ENCODE measurements at regions not wholly inside any gene's neighbourhood (a gene's known extent, or its start where the extent isn't known, plus 50 kb on each side); places are given as distances from the start of the nearest gene placed in this dataset.
"Not testable (repeated sequence)": the region's sequence is repeated elsewhere in the genome, so short reads cannot be mapped to it uniquely, and the experiment has no call there.

DNA sequence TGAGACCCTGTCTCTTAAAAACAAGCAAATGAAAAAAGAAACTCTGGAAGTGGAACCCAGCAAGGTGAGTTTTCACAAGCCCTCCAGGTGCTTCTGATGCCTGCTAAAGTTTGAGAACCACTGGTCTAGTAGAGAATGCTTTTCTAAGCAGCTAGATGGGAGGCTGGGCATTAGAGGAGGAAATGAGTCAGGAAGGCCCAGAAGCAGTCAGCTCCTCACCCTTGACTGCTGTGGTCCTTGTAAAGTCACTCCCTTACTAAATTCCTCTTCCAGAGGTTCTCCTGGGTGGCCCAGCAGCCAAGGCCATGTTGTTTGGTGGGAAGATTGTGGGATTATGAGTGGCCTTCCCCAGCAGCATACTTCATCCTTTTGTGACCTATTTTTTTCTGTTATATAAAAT is 52.0 kb upstream of the FYN start:
- TF ChIP-seq, protein P1, sequence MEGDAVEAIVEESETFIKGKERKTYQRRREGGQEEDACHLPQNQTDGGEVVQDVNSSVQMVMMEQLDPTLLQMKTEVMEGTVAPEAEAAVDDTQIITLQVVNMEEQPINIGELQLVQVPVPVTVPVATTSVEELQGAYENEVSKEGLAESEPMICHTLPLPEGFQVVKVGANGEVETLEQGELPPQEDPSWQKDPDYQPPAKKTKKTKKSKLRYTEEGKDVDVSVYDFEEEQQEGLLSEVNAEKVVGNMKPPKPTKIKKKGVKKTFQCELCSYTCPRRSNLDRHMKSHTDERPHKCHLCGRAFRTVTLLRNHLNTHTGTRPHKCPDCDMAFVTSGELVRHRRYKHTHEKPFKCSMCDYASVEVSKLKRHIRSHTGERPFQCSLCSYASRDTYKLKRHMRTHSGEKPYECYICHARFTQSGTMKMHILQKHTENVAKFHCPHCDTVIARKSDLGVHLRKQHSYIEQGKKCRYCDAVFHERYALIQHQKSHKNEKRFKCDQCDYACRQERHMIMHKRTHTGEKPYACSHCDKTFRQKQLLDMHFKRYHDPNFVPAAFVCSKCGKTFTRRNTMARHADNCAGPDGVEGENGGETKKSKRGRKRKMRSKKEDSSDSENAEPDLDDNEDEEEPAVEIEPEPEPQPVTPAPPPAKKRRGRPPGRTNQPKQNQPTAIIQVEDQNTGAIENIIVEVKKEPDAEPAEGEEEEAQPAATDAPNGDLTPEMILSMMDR (IDR thresholded peaks at IDR 0.05; ENCODE audit: insufficient read depth, low read depth, low read length, missing control alignments): no peak
- H3K4me3 ChIP-seq (ENCODE audit: low read depth, low read length): no peak overlapping the region
- no peak for DNase-seq (ENCODE audit: low read depth)

DNA sequence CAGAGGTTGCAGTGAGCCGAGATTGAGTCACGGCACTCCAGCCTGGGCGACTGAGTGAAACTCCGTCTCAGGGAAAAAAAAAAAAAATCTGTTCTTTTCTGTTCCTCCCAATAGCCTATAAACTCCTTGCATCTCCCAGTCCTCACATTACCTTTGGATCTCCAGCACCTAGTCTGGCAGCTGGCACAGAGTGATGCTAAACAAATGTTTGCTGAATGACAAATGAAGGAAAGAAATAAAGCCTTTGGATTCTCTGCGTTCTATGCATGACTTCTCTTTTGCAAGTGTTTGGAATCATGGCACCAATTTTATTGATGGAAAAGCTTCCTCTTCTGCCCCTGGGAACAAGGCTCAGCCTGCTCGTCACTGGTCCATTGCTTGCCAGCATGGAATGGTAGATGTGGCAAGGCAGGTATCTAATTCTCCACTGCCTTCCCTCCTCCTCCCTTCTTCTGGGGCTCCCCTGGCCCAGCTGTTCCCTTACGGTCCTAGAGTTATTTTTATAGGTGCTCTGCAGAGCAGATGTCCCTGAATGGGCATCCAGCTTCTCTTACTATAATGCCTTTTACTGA is 53.6 kb upstream of the FYN start:
- TF ChIP-seq, protein P1 (IDR thresholded peaks at IDR 0.05; ENCODE audit: insufficient read depth, low read depth, low read length, missing control alignments): no peak
- no peak for DNase-seq (ENCODE audit: low read depth)
- no peak overlapping the region for H3K4me3 ChIP-seq (ENCODE audit: low read depth, low read length)

DNA sequence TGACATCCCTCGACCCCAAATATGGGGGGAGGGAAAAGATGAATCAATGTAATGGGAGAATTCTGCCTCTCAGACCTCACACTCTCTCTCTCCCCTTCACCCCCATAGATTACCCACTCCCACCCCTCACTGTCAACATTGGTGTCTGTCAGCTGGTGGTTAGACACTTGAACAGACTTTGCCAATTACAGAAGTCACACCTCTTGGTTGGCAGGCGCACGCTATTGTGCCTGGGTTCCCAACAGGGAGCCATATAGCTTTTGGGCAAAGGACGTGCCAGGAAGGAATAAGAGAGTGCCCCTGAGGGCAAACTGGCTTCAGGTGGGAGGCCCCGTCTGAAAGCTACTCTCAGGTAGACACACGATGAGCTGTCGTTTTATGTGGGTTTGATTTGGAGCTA is 54.1 kb upstream of the FYN start:
- DNase-seq (ENCODE audit: low read depth): no peak
- TF ChIP-seq, protein P1 (IDR thresholded peaks at IDR 0.05; ENCODE audit: insufficient read depth, low read depth, low read length, missing control alignments): no peak
- no peak overlapping the region for H3K4me3 ChIP-seq (ENCODE audit: low read depth, low read length)

DNA sequence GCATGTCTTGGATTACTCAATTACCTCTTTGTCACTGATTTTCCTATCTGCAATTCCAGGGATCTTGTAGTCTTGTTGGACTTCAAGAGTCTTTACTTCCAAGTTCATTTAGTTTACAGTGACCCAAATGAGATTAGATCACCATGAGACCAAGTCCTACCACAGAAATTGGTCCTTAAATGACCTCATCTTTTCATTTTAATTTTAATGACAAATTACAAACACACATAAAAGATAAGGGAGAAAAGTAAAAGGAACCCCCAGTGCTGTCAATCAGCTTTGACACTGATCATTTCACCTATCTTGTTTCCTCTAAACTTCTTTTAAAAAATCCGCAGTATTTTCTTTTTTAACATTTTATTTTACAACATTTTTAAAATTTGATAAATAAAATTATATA is 54.9 kb upstream of the FYN start:
- H3K4me3 ChIP-seq (ENCODE audit: low read depth, low read length): no peak overlapping the region
- TF ChIP-seq, protein P1 (IDR thresholded peaks at IDR 0.05; ENCODE audit: insufficient read depth, low read depth, low read length, missing control alignments): no peak
- no peak for DNase-seq (ENCODE audit: low read depth)

DNA sequence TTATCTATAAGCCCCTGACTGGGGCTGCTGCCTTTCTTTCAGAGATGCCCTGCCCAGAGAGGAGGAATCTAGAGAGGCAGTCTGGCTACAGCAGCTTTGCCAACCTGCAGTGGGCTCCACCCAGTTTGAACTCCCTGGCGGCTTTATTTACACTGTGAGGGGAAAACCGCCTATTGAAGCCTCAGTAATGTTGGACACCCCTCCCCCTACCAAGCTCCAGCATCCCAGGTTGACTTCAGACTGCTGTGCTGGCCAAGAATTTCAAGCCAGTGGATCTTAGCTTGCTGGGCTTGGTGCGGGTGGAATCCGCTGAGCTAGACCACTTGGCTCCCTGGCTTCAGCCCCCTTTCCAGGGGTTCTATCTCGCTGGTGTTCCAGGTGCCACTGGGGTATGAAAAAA is 61.4 kb upstream of the FYN start:
- H3K4me3 ChIP-seq (ENCODE audit: low read depth, low read length); DNase-seq (ENCODE audit: low read depth): not testable (repeated sequence)

DNA sequence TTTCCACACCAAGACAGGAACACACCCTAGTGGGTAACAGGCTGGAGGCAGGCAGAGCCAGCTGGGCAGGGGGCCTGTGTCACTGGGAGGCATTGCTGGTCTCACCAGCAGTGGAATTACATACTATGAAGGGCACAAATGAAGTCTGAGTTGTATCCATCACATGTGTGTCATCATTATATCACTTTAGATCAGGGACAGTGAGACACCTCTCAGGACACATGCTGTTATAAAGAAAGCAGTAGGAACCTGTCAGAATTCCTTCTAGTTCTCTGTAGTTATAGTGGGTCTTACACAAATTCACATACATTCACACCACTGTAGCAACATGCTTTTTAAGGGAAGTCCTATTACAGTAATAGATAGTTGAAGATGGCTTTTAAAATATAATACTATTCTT is 63.5 kb upstream of the FYN start:
- DNase-seq (ENCODE audit: low read depth): no peak
- no peak overlapping the region for H3K4me3 ChIP-seq (ENCODE audit: low read depth, low read length)
- TF ChIP-seq, protein P1 (IDR thresholded peaks at IDR 0.05; ENCODE audit: insufficient read depth, low read depth, low read length, missing control alignments): no peak

DNA sequence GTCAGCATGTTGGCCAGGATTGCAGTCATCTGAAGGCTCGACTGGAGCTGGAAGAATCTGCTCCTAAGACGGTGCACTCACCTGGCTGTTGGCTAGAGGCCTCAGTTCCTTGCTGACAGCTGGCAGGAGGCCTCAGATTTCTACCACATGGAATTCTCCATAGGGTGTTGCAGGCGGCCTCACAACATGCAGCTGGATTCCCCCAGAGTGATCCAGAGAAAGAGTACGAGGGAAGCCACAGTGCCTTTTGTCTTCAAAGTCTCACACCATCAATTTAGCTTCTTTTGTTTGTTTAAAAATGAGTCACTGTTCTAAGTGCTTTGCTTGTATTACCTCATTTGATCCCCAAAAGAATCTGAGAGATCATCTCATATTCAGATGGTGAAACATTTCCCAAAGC is 65.5 kb upstream of the FYN start:
- no peak for DNase-seq (ENCODE audit: low read depth)
- H3K4me3 ChIP-seq (ENCODE audit: low read depth, low read length): no peak overlapping the region
- TF ChIP-seq, protein P1 (IDR thresholded peaks at IDR 0.05; ENCODE audit: insufficient read depth, low read depth, low read length, missing control alignments): no peak
